HK-2 (cell line): ENCODE measurements at regions not wholly inside any gene's neighbourhood (a gene's known extent, or its start where the extent isn't known, plus 50 kb on each side); places are given as distances from the start of the nearest gene placed in this dataset.
"Not testable (repeated sequence)": the region's sequence is repeated elsewhere in the genome, so short reads cannot be mapped to it uniquely, and the experiment has no call there.

Experiments
- DNase-seq: peaks from one replicate; pipeline ENCODE4 v3.0.0-alpha.2; 2018; ENCODE audit not compliant: unreplicated experiment

- DNase-seq = no peak
These were observed 293.9 kb downstream of the TUSC7 start for GRCh38 chr3:117003501-117003900.

DNA sequence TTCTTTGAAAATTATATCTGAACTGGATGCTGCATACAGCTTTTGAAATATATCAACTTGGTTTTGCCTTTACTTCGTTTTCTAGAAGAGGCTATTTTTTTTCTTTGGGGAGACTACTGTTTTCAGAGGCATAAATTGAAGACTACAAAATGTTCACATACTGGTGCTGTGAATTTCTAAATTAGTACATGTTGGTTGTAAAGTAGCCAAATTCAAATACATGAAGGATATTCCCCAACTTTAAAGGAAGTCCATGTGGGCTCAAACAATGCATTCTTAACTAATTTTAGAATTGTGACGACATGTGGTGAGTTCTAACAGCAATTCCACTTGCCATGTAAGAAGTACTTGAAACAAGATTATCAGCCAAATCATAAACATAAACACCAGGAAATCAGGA, 295.7 kb downstream of the TUSC7 start:
- no peak for DNase-seq

DNA sequence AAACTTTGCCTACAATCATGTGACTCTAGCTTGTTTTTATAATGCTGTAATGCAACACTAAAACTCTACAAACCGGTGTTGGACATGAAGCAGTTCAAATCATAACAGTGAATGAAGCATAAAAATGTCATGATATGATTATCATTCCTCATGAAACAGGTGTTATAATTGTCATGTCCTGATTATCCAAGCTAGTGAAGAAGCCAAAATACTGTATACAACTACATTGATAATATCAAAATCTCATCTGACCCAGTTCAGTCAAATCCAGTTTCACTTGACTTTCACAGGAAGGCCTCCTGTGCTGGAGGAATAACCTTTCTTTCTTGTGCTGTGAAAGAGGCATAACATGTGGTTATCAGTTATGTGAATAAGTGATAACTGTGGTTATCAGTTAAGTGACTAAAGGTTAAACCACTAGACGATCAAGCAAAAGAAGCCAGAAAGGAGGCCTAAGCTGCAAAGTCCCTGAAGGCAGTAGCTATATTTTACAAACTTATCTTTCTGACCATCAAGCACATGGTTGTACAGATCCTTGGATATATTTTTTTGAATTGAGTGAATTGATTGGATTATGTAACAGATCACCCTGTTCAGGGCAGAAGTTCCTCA, 296.4 kb downstream of the TUSC7 start:
- no peak for DNase-seq

GRCh38 chr3:117010318-117010717, 300.7 kb downstream of the TUSC7 start:
- no peak for DNase-seq

DNA sequence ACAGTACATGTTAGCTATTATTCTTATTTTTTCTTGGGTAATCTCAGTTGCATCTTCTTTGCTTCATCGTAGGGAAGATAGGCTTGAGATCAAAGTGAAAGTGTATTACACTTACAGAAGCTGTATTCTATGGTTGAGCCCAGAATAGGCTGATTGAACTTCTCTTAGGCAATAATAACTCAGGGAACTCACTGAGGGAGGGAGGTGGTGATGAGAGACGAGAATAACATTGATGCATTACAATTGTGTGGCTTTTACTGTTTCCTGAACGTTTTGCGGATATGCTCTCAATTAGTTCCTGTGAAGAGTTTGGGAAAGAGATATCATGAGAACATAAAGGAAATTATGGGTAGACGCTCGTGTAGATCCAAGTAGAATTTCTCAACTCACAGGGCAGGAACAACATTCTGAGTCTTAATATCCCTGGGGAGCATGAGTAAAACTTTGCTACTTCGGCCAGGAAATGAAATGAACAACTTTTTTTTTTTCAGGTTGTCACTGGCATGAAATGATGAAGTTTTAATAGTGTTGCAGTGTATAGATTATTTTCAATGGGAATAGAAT, 302.2 kb downstream of the TUSC7 start:
- DNase-seq = no peak

GRCh38 chr3:117016378-117016777, 306.8 kb downstream of the TUSC7 start:
- no peak for DNase-seq

DNA sequence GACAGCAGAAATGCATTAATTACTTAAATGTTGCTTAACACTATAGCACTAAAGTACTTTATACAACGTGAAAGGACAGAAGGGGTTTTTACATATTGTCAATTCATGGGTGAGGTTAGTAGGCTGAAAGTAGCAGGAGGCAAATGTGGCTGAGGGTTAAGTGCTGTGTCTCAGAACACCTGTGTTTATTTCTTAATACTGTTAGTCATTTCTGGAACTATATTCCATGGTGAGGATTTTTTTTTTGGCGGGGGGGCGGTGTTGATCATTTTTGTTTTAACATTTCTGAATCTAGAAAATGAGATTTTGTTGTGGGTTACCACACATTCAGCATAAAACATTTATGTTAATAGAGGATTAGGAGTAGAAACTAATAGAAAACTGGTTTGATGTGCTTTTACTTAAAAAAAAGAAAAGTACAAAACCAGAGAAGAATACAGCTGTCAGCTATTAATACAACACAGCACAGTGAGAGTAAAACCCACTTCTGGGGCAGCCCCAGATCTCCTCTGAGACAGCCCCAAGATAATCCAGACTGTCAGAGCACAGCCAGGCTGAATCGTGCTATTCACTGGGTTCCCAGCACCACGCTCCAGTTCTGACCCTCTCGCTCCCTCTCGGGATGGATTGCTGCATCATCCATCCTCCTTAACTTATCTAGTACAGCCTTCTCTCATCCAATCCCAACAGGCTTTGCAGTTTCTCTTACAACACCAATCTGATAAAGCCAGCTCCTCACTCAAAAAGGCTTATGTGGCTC, 307.7 kb downstream of the TUSC7 start:
- no peak for DNase-seq

DNA sequence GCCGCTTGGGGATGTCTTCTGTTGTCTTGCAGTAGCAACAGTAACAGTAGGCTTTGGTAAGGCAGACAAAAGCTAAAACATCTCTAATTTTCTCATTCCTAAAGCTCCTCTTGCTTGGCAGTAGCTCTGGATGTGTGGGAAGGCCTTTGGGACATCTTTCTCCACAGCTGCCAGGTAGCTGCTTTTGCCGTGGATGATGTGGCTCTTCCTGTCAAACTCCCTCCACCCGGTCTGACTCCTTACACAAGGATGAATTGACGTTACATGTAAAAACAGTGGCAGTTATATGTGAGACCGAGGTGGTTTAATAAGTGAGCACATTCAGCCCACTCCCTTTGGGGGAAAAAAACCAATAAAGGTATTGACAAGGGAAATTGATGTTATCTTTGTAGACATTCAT, 309.1 kb downstream of the TUSC7 start:
- no peak for DNase-seq

DNA sequence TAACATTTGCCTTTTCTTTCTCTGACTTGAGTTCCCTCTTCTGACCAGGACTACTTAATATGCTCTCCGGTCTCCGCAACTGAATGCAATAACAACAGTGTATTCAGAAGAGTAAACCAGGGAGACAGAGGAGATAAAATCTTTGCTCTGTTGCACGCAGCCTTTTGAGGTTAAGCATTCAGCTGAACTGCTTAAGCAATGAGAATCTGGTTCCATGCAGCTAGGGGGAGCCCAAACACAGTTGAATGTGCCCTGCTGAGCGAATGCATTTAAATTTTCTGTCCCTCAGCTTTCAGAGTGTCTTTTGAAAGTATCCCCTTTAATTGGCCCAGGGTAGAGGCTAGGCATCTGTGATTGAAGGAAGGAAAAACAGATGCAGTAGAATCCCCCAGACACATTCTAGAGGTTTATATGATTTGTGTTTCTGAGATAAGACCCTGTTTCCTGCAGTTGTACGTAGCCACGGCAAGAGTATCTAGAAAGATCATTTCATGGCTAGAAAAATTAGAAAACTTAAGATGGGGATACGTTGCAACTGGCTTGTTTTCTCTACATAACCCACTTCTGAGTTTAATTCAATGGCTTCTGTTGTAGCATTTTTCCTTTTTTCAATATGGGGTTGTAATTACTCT, 309.6 kb downstream of the TUSC7 start:
- peak; percentile 36 for DNase-seq

- no peak for DNase-seq
These were observed 316.8 kb downstream of the TUSC7 start for GRCh38 chr3:117026401-117026800.

GRCh38 chr3:117035745-117036144, 326.2 kb downstream of the TUSC7 start:
- DNase-seq = no peak

DNA sequence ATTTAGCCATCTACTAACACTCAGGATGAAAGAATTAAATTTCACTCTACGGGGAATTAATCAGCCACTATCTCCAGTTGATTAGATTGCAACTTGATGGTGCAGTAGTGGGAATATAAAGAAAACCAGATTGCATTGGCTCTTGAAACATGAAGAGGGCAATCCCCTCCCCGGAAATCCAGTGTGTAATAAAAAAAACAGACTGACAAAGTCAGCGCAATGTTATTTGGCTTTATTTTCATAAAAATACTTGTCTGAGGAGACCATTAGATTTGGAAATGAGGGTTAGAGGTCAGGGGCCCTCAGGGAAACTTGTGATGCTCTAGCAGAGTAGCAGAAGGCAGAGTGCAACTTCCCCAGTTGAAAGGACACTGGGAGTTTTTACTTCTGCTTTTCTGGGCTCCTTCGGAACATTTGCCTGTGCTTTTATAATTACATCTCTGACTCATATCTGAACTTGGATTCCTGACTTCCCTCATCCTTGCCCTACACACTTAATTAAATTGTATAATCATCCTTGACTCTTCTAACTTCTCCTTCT, 326.8 kb downstream of the TUSC7 start:
- DNase-seq = no peak

GRCh38 chr3:117045143-117045542, 335.6 kb downstream of the TUSC7 start:
- DNase-seq = no peak

DNA sequence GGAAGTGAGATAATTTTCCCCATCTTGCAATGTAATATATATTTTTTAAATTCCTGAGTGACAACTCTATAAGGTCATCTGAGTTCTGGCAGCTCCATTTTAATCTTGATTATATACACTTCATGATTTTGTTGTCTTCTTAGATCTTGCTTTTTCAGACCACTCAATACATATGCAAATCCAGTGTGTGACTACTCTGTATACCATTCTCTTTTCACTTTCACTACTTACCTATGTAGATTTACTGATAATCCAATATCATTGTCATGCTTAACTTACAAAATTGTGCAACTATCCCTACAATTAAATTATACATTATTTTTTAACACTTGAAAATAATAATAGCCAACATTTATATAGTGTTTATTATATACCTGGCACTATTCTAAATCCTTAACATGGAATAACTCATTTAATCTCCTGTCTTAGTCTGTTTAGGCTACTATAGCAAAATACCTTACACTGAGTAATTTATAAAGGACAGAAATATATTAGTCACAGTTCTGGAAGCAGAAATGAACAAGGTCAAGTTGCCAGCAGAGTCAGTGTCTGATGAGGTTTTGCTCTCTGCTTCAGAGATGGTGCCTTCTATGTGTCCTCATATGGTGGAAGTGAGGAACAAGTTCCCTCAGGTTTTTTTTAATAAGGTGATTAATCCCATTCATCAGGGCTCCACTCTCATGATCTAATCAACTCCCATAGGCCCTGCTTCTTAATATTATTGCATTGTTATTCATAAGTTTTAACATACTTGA, 338.5 kb downstream of the TUSC7 start:
- no peak for DNase-seq

DNA sequence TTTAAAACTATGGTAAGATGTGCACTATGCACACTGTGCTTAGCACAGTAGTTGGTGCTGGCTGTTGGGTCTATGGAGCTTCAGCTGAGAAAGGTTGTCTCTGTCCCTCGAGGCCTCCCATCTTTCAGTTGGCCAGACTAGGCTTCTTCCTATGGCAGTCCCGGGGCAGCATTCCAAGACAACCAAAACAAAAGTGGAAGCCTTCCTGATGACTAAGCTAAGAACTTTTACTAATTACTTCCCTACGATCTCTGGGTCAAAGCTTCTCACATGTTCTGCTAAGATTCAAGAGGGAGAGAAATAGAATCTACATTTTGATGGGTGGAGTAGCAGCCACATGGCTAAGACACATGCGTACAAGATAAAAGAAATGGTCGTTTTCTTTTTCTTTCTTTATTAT, 342.8 kb downstream of the TUSC7 start:
- no peak for DNase-seq

DNA sequence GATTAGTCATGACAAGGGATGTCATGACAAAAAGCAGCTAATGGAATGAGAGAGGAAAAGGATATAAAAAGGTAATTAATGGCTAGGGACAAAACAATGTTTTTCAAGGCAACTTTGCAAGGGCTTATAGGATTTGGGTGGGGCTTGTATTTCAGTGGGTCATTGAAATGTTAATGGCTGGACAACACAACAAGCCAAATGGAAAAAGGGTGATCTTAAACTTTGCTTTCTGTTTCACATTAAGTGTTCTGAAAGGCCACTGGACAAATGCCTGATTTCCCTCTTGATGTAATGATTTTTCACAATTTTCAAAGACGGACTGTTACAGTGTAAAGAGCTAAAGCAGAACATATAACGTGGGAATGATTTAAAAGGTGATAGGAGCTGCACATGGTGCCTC, 345.0 kb downstream of the TUSC7 start:
- no peak for DNase-seq

DNA sequence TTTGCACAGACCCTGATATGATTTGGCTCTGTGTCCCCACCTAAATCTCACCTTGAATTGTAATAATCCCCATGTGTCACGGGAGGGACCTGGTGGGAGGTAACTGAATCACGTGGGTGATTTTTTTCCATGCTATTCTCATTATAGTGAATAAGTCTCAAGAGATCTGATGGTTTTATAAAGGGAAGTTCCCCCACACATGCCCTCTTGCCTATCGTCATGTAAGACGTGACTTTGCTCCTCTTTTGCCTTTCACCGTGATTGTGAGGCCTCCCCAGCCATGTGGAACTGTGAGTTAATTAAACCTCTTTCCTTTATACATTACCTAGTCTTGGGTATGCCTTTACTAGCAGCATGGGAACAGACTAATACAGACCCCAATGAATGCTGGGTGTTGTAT, 347.4 kb downstream of the TUSC7 start:
- DNase-seq = not testable (repeated sequence)

GRCh38 chr3:117059067-117059955, 349.7 kb downstream of the TUSC7 start:
- no peak for DNase-seq

GRCh38 chr3:117059956-117060270, 350.3 kb downstream of the TUSC7 start:
- DNase-seq = no peak

DNA sequence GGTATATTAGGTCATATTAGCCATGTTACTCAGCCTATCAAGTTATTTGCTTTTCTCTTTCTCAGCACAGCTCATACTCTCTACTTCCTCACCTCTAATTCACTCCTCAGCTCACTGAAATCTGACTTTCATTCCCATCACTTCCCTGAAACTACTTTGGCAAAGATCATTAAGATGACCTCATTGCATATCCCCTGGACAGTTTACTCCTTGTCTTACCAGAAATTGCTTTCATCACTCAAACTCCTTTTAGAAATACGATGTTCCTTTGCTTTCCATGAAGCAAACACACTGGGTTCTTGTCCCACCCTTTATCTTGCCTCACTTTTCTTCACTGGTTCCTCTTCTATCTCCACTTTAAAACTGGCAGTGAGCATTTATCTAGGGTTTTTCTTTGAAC, 354.4 kb downstream of the TUSC7 start:
- no peak for DNase-seq

DNA sequence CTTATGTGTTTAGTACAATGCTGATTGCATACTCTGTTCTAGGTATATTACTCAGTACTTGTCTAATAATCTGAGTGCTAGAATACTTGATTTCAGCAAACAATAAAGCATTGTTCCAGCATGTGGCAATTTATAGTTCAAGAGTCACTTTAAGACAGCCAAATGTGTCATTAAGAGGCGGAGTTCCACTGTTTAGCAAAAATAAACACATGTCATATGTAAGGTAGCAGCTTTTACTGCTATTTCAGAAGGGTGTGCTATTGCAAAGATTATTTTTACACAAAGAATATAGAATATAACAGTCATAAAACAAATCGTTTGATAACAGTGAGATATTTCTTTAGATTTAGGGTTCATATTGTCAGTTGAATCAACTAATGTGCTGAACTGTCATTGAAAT, 358.7 kb downstream of the TUSC7 start:
- no peak for DNase-seq
